Vagina (tissue), 2 donors: ENCODE measurements at regions not wholly inside any gene's neighbourhood (a gene's known extent, or its start where the extent isn't known, plus 50 kb on each side); places are given as distances from the start of the nearest gene placed in this dataset.

Experiments used
- CTCF ChIP-seq, 3 experiments: fragments of 450-650 bp in 2 of 3; fragments of 200-600 bp in 1 of 3; sonication (generic) in 1 of 3; IDR thresholded peaks; one replicate each; pipeline ENCODE4 v1.5.1; 2017 to 2019; ENCODE audit warnings: antibody characterized with exemption in 3 of 3, mild to moderate bottlenecking in 2 of 3, moderate library complexity in 2 of 3
- POLR2A ChIP-seq, 2 donors: fragments of 450-650 bp; IDR thresholded peaks; one replicate each; pipeline ENCODE4 v1.6.1; 2017; ENCODE audit warnings: antibody characterized with exemption in 2 of 2, mild to moderate bottlenecking in 2 of 2, moderate library complexity in 2 of 2

GRCh38 chr3:110710603-110711002, 361.0 kb upstream of the NECTIN3 start:
- TF ChIP-seq CTCF (IDR thresholded peaks at IDR 0.05), result no peak
- no peak for TF ChIP-seq POLR2A (IDR thresholded peaks at IDR 0.05)
